ENCODE measurements at regions not wholly inside any gene's neighbourhood (a gene's known extent, or its start where the extent isn't known, plus 50 kb on each side); places are given as distances from the start of the nearest gene placed in this dataset.
"Not testable (repeated sequence)": the region's sequence is repeated elsewhere in the genome, so short reads cannot be mapped to it uniquely, and the experiment has no call there.

DNA sequence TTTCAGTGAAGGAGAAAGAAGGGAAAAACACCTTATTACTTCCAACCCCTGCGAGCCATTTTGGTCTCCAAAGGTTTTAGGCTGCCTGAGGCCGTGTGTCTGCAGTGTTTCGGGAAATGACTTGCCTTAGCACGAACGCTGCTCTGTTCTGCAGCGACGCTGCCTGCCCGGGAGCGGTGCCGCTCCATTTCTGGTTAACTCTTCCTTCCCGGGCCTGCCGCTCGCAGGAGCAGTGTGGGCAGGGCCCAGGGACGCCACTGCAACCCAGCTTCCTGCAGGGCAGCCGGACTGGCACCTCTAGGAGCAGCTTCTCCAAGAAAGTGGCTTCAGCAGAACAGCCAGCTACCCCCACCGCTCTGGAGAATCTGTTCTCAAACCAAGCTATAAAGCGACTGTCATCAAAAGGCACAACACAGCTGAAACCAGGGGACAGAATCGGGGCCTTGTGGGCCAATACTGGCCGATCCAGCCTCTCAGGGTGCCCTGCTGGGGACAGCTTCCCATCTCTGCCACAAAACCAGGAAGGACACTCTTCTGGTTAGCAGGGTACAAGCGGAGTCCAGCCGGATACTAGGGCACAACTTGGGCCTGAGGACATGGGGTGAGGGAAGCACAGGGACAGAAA lies 72.2 kb downstream of the KCTD15 start:
- in situ Hi-C loops (cut with HindIII; ENCODE audit: low pct_unique_long_range_greater_than_20kb, low sequenced_read_pairs), result no loop called here
- no peak for DNase-seq (ENCODE audit: low read depth, low spot score)
- Histone ChIP-seq H3K4me1 (ENCODE audit: control insufficient read depth, insufficient read depth, low read length) (no peaks in the 10 kb centered on the region), H3K27me3 (ENCODE audit: control insufficient read depth, insufficient read depth, low read length) (no peaks in the 10 kb centered on the region), H3K27ac (ENCODE audit: low read length) (no peak overlapping the region), H3K4me3 (ENCODE audit: low read depth in 2 of 2, low read length in 2 of 2) (no peak overlapping the region; a peak in 1 of 4 replicates), H3K9me3 (ENCODE audit: control insufficient read depth, insufficient read depth, low read depth, low read length) (no peaks in the 10 kb centered on the region), H3K36me3 (ENCODE audit: control insufficient read depth, insufficient read depth, low read length) (no peaks in the 10 kb centered on the region)
- CTCF ChIA-PET, result interaction anchor here (0.9 kb wide), 1 partner anchor 228 kb away, joined by 3 read pairs; no protein-coding TSS in a partner anchor
- POLR2A ChIA-PET, result interaction anchor here (0.6 to 0.7 kb wide), 2 partner anchors 128 to 129 kb away, joined by 3 read pairs; no protein-coding TSS in a partner anchor
- ATAC-seq, result peak; percentile 79
- TF ChIP-seq TCF7L2 (IDR thresholded peaks at IDR 0.05; ENCODE audit: low read depth, low read length), result no peak
- no peak for TF ChIP-seq POLR2AphosphoS5 (IDR thresholded peaks at IDR 0.05; ENCODE audit: low read depth, low read length)
- TF ChIP-seq, protein P1, sequence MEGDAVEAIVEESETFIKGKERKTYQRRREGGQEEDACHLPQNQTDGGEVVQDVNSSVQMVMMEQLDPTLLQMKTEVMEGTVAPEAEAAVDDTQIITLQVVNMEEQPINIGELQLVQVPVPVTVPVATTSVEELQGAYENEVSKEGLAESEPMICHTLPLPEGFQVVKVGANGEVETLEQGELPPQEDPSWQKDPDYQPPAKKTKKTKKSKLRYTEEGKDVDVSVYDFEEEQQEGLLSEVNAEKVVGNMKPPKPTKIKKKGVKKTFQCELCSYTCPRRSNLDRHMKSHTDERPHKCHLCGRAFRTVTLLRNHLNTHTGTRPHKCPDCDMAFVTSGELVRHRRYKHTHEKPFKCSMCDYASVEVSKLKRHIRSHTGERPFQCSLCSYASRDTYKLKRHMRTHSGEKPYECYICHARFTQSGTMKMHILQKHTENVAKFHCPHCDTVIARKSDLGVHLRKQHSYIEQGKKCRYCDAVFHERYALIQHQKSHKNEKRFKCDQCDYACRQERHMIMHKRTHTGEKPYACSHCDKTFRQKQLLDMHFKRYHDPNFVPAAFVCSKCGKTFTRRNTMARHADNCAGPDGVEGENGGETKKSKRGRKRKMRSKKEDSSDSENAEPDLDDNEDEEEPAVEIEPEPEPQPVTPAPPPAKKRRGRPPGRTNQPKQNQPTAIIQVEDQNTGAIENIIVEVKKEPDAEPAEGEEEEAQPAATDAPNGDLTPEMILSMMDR (IDR thresholded peaks at IDR 0.05), result no peak
- TF ChIP-seq, protein P2, sequence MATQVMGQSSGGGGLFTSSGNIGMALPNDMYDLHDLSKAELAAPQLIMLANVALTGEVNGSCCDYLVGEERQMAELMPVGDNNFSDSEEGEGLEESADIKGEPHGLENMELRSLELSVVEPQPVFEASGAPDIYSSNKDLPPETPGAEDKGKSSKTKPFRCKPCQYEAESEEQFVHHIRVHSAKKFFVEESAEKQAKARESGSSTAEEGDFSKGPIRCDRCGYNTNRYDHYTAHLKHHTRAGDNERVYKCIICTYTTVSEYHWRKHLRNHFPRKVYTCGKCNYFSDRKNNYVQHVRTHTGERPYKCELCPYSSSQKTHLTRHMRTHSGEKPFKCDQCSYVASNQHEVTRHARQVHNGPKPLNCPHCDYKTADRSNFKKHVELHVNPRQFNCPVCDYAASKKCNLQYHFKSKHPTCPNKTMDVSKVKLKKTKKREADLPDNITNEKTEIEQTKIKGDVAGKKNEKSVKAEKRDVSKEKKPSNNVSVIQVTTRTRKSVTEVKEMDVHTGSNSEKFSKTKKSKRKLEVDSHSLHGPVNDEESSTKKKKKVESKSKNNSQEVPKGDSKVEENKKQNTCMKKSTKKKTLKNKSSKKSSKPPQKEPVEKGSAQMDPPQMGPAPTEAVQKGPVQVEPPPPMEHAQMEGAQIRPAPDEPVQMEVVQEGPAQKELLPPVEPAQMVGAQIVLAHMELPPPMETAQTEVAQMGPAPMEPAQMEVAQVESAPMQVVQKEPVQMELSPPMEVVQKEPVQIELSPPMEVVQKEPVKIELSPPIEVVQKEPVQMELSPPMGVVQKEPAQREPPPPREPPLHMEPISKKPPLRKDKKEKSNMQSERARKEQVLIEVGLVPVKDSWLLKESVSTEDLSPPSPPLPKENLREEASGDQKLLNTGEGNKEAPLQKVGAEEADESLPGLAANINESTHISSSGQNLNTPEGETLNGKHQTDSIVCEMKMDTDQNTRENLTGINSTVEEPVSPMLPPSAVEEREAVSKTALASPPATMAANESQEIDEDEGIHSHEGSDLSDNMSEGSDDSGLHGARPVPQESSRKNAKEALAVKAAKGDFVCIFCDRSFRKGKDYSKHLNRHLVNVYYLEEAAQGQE (IDR thresholded peaks at IDR 0.05; ENCODE audit: insufficient read depth in 1 of 2, low read depth in 2 of 2, low read length in 1 of 2), result no peak
- TF ChIP-seq SIN3A (IDR thresholded peaks at IDR 0.05; ENCODE audit: borderline replicate concordance, insufficient read depth, low read depth, low read length), result no peak
- no TSS peak for BruUV-seq (replicated peaks)
- intact Hi-C loops (cut with micrococcal nuclease; ENCODE audit: unreplicated experiment), result no loop called here

DNA sequence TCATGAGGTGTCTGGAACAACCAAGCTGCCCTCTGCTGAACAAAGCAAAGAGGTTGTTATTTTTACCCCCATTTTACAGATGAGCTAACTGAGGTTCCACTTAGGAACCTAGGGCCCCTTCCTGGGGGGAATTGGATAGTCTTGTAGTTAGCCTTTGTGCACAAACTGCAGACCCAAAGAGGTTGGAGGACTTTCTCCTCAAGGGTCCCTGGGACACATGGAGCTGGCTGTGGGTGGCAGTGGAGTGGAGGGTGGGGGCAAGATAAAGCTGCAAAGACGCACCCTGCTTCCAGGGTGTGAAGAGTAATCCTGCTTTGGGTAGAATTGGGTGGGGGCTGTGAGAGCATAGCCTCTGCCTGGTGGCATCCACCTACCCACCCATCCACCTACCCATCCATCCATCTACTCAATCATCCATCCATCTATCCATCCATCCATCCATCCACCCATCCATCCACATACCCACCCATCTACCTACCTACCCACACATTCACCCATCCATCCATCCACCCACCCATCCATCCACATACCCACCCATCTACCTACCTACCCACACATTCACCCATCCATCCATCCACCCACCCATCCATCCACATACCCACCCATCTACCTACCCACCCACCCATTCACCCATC lies 73.7 kb downstream of the KCTD15 start:
- H3K27ac ChIP-seq (ENCODE audit: low read length); intact Hi-C loops (cut with micrococcal nuclease; ENCODE audit: unreplicated experiment); H3K36me3 ChIP-seq (ENCODE audit: control insufficient read depth, insufficient read depth, low read length); ATAC-seq; H3K27me3 ChIP-seq (ENCODE audit: control insufficient read depth, insufficient read depth, low read length); H3K9me3 ChIP-seq (ENCODE audit: control insufficient read depth, insufficient read depth, low read depth, low read length); CTCF ChIA-PET; H3K4me3 ChIP-seq (ENCODE audit: low read depth in 2 of 2, low read length in 2 of 2); H3K4me1 ChIP-seq (ENCODE audit: control insufficient read depth, insufficient read depth, low read length); DNase-seq (ENCODE audit: low read depth, low spot score); in situ Hi-C loops (cut with HindIII; ENCODE audit: low pct_unique_long_range_greater_than_20kb, low sequenced_read_pairs); POLR2A ChIA-PET; BruUV-seq (replicated peaks): not testable (repeated sequence)

GRCh38 chr19:33871605-33872004 lies 74.9 kb downstream of the KCTD15 start:
- Histone ChIP-seq H3K36me3 (ENCODE audit: control insufficient read depth, insufficient read depth, low read length) (no peaks in the 10 kb centered on the region), H3K27me3 (ENCODE audit: control insufficient read depth, insufficient read depth, low read length) (peaks cover 4% of the 10 kb centered on the region; the same call in 1 of the 2 replicates), H3K4me3 (ENCODE audit: low read depth in 2 of 2, low read length in 2 of 2) (no peak overlapping the region), H3K4me1 (ENCODE audit: control insufficient read depth, insufficient read depth, low read length) (no peaks in the 10 kb centered on the region), H3K27ac (ENCODE audit: low read length) (no peak overlapping the region), H3K9me3 (ENCODE audit: control insufficient read depth, insufficient read depth, low read depth, low read length) (no peaks in the 10 kb centered on the region)
- DNase-seq (ENCODE audit: low read depth, low spot score) (no peak), ATAC-seq (no peak)
- BruUV-seq (replicated peaks), result no TSS peak
- intact Hi-C loops (cut with micrococcal nuclease; ENCODE audit: unreplicated experiment) (no loop called here), in situ Hi-C loops (cut with HindIII; ENCODE audit: low pct_unique_long_range_greater_than_20kb, low sequenced_read_pairs) (no loop called here)
- TF ChIP-seq POLR2AphosphoS5 (IDR thresholded peaks at IDR 0.05; ENCODE audit: low read depth, low read length) (no peak), SIN3A (IDR thresholded peaks at IDR 0.05; ENCODE audit: borderline replicate concordance, insufficient read depth, low read depth, low read length) (no peak), TCF7L2 (IDR thresholded peaks at IDR 0.05; ENCODE audit: low read depth, low read length) (no peak)
- TF ChIP-seq, protein P1 (IDR thresholded peaks at IDR 0.05), result no peak
- TF ChIP-seq, protein P2 (IDR thresholded peaks at IDR 0.05; ENCODE audit: insufficient read depth in 1 of 2, low read depth in 2 of 2, low read length in 1 of 2), result no peak
- ChIA-PET CTCF (no interaction called here), POLR2A (no interaction called here)
